Adrenal gland (tissue), 9 donors: ENCODE measurements at regions not wholly inside any gene's neighbourhood (a gene's known extent, or its start where the extent isn't known, plus 50 kb on each side); places are given as distances from the start of the nearest gene placed in this dataset.

Experiments used
- DNase-seq, 7 donors: peaks; one replicate each; pipeline ENCODE4 v3.0.0-alpha.2; 2019 to 2020
- H3K27ac ChIP-seq, 5 donors: fragments of 200-600 bp; sonication (generic) in 4 of 5; 1 replicate in 3 of 5; 2 replicates in 2 of 5; pipeline versions ENCODE4 v1.5.1 to v1.8.0; 2016 to 2020; ENCODE audit warnings: mild to moderate bottlenecking in 1 of 5
- H3K27me3 ChIP-seq: fragments of 200-600 bp; 2 replicates; pipeline ENCODE4 v1.8.0; 2021
- H3K36me3 ChIP-seq, 2 donors: fragments of 200-600 bp; replicated peaks in 1 of 2; 1 replicate in 1 of 2; 2 replicates in 1 of 2; pipeline versions ENCODE4 v1.5.1 to v1.8.0; 2018 to 2022
- H3K4me1 ChIP-seq, 2 donors: fragments of 200-600 bp; replicated peaks in 1 of 2; 1 replicate in 1 of 2; 2 replicates in 1 of 2; pipeline versions ENCODE4 v1.5.1 to v1.8.0; 2018 to 2021
- H3K4me3 ChIP-seq, 4 donors: fragments of 200-600 bp; sonication (generic) in 3 of 4; one replicate each; pipeline ENCODE4 v1.5.1; 2016 to 2018
- H3K9me3 ChIP-seq, 3 donors: fragments of 200-600 bp; sonication (generic) in 1 of 3; replicated peaks in 1 of 3; 1 replicate in 2 of 3; 2 replicates in 1 of 3; pipeline versions ENCODE4 v1.5.1 to v1.8.0; 2016 to 2021
- POLR2A ChIP-seq, 2 donors: fragments of 450-650 bp; IDR thresholded peaks; one replicate each; pipeline ENCODE4 v1.6.1; 2017; ENCODE audit warnings: antibody characterized with exemption in 2 of 2, mild to moderate bottlenecking in 2 of 2, moderate library complexity in 1 of 2
- WGBS, 4 donors: extraction: QIAGEN DNeasy Blood & Tissue Kit in 2 of 4; methylation state at CpG; one replicate each; pipeline versions ENCODE4 v1.1.5 to v1.1.7; 2013 to 2017; 5-methylcytosine and 5-hydroxymethylcytosine counted together
- intact Hi-C, 2 donors: fragments of 100-400 bp; cut with DNase I; formaldehyde crosslinking; loops; one replicate each; pipeline versions ENCODE4 v1.14.1 to v1.15.0; 2022 to 2023
- TF ChIP-seq, protein P1 (sequence below), 6 experiments: fragments of 450-650 bp in 4 of 6; fragments of 200-600 bp in 2 of 6; sonication (generic) in 1 of 6; IDR thresholded peaks; 1 replicate in 5 of 6; 2 replicates in 1 of 6; pipeline versions ENCODE4 v1.5.1 to v1.8.0; 2016 to 2021; ENCODE audit warnings: antibody characterized with exemption in 6 of 6, mild to moderate bottlenecking in 2 of 6, moderate library complexity in 1 of 6
- donor health status: healthy with polysubstance abuse.
- donor health status: Bipolar disorder and iron deficiency.
- donor health status: DM: yes; HTN: yes; CAD: no.
- donor health status: DM: no; HTN: no; CAD: no.
- donor health status: DM: no; HTN: no; CAD: no.

DNA sequence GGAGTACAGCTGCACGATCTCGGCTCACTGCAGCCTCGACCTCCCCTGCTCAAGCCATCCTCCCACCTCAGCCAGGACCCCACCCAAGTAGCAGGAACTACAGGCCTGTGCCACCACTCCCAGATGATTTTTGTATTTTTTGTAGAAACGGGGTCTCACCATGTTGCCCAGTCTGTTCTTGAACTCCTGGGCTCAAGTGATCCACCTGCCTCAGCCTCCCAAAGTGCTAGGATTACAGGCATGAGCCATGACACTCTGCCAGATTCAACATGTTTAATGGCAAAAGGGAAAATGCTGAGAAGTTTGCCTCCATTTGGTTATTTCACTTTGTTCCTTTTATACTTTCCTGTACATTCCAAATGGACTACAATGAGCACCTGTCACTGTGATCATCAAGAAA lies 65.8 kb downstream of the ZIC5 start:
- H3K27ac ChIP-seq, result no peak overlapping the region
- no peaks in the 10 kb centered on the region for H3K4me1 ChIP-seq
- H3K27me3 ChIP-seq, result peaks cover 36% of the 10 kb centered on the region
- 81 to 94% (median 91%) methylated on average over 4 of the region's 4 CpGs for WGBS, 4 donors
- intact Hi-C loops, result no loop called here
- H3K4me3 ChIP-seq, result no peak overlapping the region
- DNase-seq, result no peak
- H3K9me3 ChIP-seq, result no peaks in the 10 kb centered on the region
- H3K36me3 ChIP-seq, result no peaks in the 10 kb centered on the region
- TF ChIP-seq POLR2A (IDR thresholded peaks at IDR 0.05), result no peak
- TF ChIP-seq, protein P1, sequence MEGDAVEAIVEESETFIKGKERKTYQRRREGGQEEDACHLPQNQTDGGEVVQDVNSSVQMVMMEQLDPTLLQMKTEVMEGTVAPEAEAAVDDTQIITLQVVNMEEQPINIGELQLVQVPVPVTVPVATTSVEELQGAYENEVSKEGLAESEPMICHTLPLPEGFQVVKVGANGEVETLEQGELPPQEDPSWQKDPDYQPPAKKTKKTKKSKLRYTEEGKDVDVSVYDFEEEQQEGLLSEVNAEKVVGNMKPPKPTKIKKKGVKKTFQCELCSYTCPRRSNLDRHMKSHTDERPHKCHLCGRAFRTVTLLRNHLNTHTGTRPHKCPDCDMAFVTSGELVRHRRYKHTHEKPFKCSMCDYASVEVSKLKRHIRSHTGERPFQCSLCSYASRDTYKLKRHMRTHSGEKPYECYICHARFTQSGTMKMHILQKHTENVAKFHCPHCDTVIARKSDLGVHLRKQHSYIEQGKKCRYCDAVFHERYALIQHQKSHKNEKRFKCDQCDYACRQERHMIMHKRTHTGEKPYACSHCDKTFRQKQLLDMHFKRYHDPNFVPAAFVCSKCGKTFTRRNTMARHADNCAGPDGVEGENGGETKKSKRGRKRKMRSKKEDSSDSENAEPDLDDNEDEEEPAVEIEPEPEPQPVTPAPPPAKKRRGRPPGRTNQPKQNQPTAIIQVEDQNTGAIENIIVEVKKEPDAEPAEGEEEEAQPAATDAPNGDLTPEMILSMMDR (IDR thresholded peaks at IDR 0.05), result no peak

DNA sequence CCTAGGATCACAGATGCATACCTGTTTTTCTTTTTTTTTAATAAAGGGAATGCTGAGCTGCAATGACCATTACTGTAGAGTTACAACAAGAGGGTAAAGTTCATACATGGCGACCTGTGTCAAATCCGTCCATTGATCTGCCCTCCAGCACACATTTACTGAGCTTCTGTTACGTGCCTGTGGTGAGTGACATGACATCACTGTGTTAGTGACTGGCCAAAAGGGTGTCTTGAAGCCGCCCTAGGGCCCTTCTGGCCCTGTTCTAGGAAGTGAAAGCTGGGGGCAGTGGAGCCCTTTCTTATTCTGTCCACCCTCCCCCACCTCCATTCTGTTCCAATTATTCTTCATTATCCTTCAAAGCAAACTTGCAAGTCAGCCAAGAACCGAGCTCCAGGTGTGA lies 66.3 kb downstream of the ZIC5 start:
- no peak for DNase-seq
- Histone ChIP-seq H3K27ac (no peak overlapping the region), H3K4me1 (no peaks in the 10 kb centered on the region), H3K4me3 (no peak overlapping the region), H3K27me3 (peaks cover 38% of the 10 kb centered on the region), H3K9me3 (no peaks in the 10 kb centered on the region), H3K36me3 (no peaks in the 10 kb centered on the region)
- 82 to 93% (median 86%) methylated on average over 5 of the region's 5 CpGs for WGBS, 4 donors
- intact Hi-C loops, result no loop called here
- TF ChIP-seq, protein P1 (IDR thresholded peaks at IDR 0.05), result no peak
- TF ChIP-seq POLR2A (IDR thresholded peaks at IDR 0.05), result no peak

DNA sequence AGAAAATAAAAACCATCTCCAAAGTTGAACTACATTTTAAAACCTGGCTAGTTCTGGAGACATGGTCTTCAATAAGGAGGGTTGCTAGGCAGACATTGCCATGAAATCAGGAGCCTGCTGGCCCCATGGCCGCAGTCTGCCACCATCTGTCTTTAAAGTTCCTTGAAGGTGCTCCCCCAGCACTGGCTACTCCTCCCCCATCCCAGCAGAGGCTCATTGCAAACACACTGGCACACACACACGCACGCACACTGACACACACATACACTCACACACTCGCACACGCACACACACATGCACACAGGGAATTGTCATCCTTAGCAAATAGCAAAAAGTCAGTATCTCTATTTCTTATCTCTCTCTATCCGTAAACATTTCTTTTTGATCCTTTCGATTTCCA lies 68.4 kb downstream of the ZIC5 start:
- Histone ChIP-seq H3K27me3 (peaks cover 44% of the 10 kb centered on the region), H3K27ac (no peak overlapping the region), H3K36me3 (no peaks in the 10 kb centered on the region), H3K4me3 (no peak overlapping the region), H3K9me3 (no peaks in the 10 kb centered on the region), H3K4me1 (no peaks in the 10 kb centered on the region)
- TF ChIP-seq, protein P1 (IDR thresholded peaks at IDR 0.05), result no peak
- no peak for TF ChIP-seq POLR2A (IDR thresholded peaks at IDR 0.05)
- no peak for DNase-seq
- WGBS, 4 donors, result 80 to 92% (median 87%) methylated on average over 7 of the region's 7 CpGs
- intact Hi-C loops, result no loop called here

DNA sequence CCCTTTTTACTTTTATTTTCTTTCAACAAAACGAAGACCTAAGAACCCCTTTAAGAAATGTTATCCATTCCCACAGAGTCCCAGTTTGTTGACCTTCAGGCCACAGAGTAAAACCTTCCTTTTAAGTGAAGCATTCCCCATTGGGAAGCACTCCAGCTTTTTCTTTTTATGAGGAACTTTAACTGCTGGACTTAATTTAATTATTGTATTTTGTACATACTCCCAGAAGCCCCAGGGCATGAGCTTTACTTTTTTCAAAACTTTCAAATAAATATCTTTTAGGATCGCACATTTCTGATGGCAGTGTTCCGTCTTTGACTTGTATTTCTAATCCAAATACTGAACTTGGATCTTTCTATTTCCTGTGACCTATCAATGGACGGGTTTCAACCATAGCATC lies 68.9 kb downstream of the ZIC5 start:
- intact Hi-C loops, result no loop called here

More for the DNA sequence above, 68.9 kb downstream of the ZIC5 start:
- Histone ChIP-seq H3K4me1 (no peaks in the 10 kb centered on the region), H3K9me3 (no peaks in the 10 kb centered on the region), H3K4me3 (no peak overlapping the region), H3K36me3 (no peaks in the 10 kb centered on the region), H3K27ac (no peak overlapping the region), H3K27me3 (peaks cover 39% of the 10 kb centered on the region)
- TF ChIP-seq, protein P1 (IDR thresholded peaks at IDR 0.05), result no peak
- TF ChIP-seq POLR2A (IDR thresholded peaks at IDR 0.05), result no peak
- no peak for DNase-seq
- 63 to 78% (median 69%) methylated on average over 4 of the region's 4 CpGs for WGBS, 4 donors
